H9 (cell line): ENCODE measurements at regions not wholly inside any gene's neighbourhood (a gene's known extent, or its start where the extent isn't known, plus 50 kb on each side); places are given as distances from the start of the nearest gene placed in this dataset.

Experiments
- DNase-seq: peaks from one replicate; pipeline ENCODE4 v3.0.0-alpha.2; 2017
- H2AFZ ChIP-seq: one replicate; pipeline ENCODE4 v1.6.1; 2013; ENCODE audit warnings: mild to moderate bottlenecking, low read length, control low read depth, moderate library complexity
- H2AK5ac ChIP-seq: 2 replicates; pipeline ENCODE4 v1.6.1; 2013; ENCODE audit warnings: low read length, control low read depth, mixed read lengths; ENCODE audit not compliant: insufficient read length
- H2BK120ac ChIP-seq: one replicate; pipeline ENCODE4 v1.6.1; 2013; ENCODE audit warnings: low read depth, mild to moderate bottlenecking, low read length, control low read depth, inconsistent platforms; ENCODE audit not compliant: poor library complexity, severe bottlenecking
- H2BK12ac ChIP-seq: 2 replicates; pipeline ENCODE4 v1.6.1; 2013; ENCODE audit warnings: low read length, control low read depth, mixed read lengths, low read depth; ENCODE audit not compliant: insufficient read length
- H2BK15ac ChIP-seq: 2 replicates; pipeline ENCODE4 v1.6.1; 2013; ENCODE audit warnings: low read depth, low read length, control low read depth
- H2BK20ac ChIP-seq: one replicate; pipeline ENCODE4 v1.6.1; 2013; ENCODE audit warnings: low read depth, mild to moderate bottlenecking, low read length, control low read depth, inconsistent platforms; ENCODE audit not compliant: poor library complexity, severe bottlenecking
- H2BK5ac ChIP-seq: 2 replicates; pipeline ENCODE4 v1.6.1; 2013; ENCODE audit warnings: low read length, control low read depth, mixed read lengths; ENCODE audit not compliant: insufficient read length
- H3K14ac ChIP-seq: 2 replicates; pipeline ENCODE4 v1.6.1; 2013; ENCODE audit warnings: low read length, control low read depth; ENCODE audit not compliant: insufficient read depth
- H3K18ac ChIP-seq: 2 replicates; pipeline ENCODE4 v1.6.1; 2013; ENCODE audit warnings: low read depth, mild to moderate bottlenecking, mixed read lengths, low read length, control low read depth; ENCODE audit not compliant: insufficient read length
- H3K23ac ChIP-seq: 2 replicates; pipeline ENCODE4 v1.6.1; 2013; ENCODE audit warnings: low read length, control low read depth, mixed read lengths, low read depth; ENCODE audit not compliant: insufficient read length
- H3K23me2 ChIP-seq: 2 replicates; pipeline ENCODE4 v1.6.1; 2013; ENCODE audit warnings: low read depth, mild to moderate bottlenecking, mixed read lengths, low read length, control low read depth; ENCODE audit not compliant: insufficient read length, poor library complexity, severe bottlenecking
- H3K27ac ChIP-seq: 2 replicates; pipeline ENCODE4 v1.5.1; 2013; ENCODE audit warnings: low read length, control low read depth, mixed read lengths, low read depth; ENCODE audit not compliant: insufficient read length
- H3K27me3 ChIP-seq: 2 replicates; pipeline ENCODE4 v1.6.1; 2013; ENCODE audit warnings: low read length, control low read depth, inconsistent platforms; ENCODE audit not compliant: insufficient read depth
- H3K4ac ChIP-seq: 2 replicates; pipeline ENCODE4 v1.6.1; 2013; ENCODE audit warnings: low read depth, mild to moderate bottlenecking, control low read depth, inconsistent platforms, low read length, moderate library complexity
- H3K4me1 ChIP-seq: 2 replicates; pipeline ENCODE4 v1.6.1; 2013; ENCODE audit warnings: low read length, control low read depth, inconsistent platforms; ENCODE audit not compliant: insufficient read depth
- H3K4me2 ChIP-seq: 2 replicates; pipeline ENCODE4 v1.6.1; 2013; ENCODE audit warnings: low read length, control low read depth, mixed read lengths; ENCODE audit not compliant: insufficient read length, insufficient read depth
- H3K56ac ChIP-seq: 2 replicates; pipeline ENCODE4 v1.6.1; 2013; ENCODE audit warnings: low read depth, mild to moderate bottlenecking, mixed read lengths, low read length, control low read depth; ENCODE audit not compliant: insufficient read length
- H3K79me1 ChIP-seq: 2 replicates; pipeline ENCODE4 v1.6.1; 2013; ENCODE audit warnings: low read depth, mild to moderate bottlenecking, moderate library complexity, low read length, control low read depth, inconsistent platforms; ENCODE audit not compliant: insufficient read depth, poor library complexity, severe bottlenecking
- H3K79me2 ChIP-seq: 2 replicates; pipeline ENCODE4 v1.6.1; 2013; ENCODE audit warnings: low read length, control low read depth, inconsistent platforms; ENCODE audit not compliant: insufficient read depth
- H3K9ac ChIP-seq: 2 replicates; pipeline ENCODE4 v1.6.1; 2013; ENCODE audit warnings: low read length, control low read depth, mixed read lengths; ENCODE audit not compliant: insufficient read length; ENCODE audit errors: extremely low read depth
- H3K9me3 ChIP-seq: one replicate; pipeline ENCODE4 v1.6.1; 2013; ENCODE audit warnings: low read depth, low read length, inconsistent platforms; ENCODE audit not compliant: control insufficient read depth
- H3T11ph ChIP-seq: one replicate; pipeline ENCODE4 v1.6.1; 2013; ENCODE audit warnings: mild to moderate bottlenecking, low read length, control low read depth, inconsistent platforms
- H4K20me1 ChIP-seq: one replicate; pipeline ENCODE4 v1.6.1; 2013; ENCODE audit not compliant: control insufficient read depth, insufficient read length, insufficient read depth
- H4K5ac ChIP-seq: 2 replicates; pipeline ENCODE4 v1.6.1; 2013; ENCODE audit warnings: low read depth, mild to moderate bottlenecking, mixed read lengths, low read length, control low read depth; ENCODE audit not compliant: insufficient read length
- H4K8ac ChIP-seq: replicated peaks from 2 replicates; pipeline ENCODE4 v1.6.1; 2013; ENCODE audit warnings: low read length, control low read depth, mixed read lengths, low read depth; ENCODE audit not compliant: insufficient read length
- H4K91ac ChIP-seq: 2 replicates; pipeline ENCODE4 v1.6.1; 2013; ENCODE audit warnings: low read depth, mild to moderate bottlenecking, moderate library complexity, mixed read lengths, low read length, control low read depth; ENCODE audit not compliant: insufficient read length
- H3K27ac Mint-ChIP-seq, 3 experiments: 2 replicates in 2 of 3; 3 replicates in 1 of 3; pipeline ENCODE4 v1.8.0; 2020 to 2021; ENCODE audit warnings: mixed read lengths in 3 of 3, mild to moderate bottlenecking in 1 of 3, moderate library complexity in 1 of 3
- H3K27me3 Mint-ChIP-seq: 2 replicates; pipeline ENCODE4 v1.8.0; 2021; ENCODE audit warnings: low read depth, mild to moderate bottlenecking, moderate library complexity, mixed read lengths
- H3K36me3 Mint-ChIP-seq, 3 experiments: 2 replicates in 2 of 3; 3 replicates in 1 of 3; pipeline ENCODE4 v1.8.0; 2020 to 2021; ENCODE audit warnings: low read depth in 3 of 3, mixed read lengths in 3 of 3; ENCODE audit not compliant: insufficient read depth in 1 of 3
- H3K4me1 Mint-ChIP-seq, 2 experiments: 2 replicates each; pipeline ENCODE4 v1.8.0; 2020; ENCODE audit warnings: mixed read lengths in 2 of 2
- H3K4me3 Mint-ChIP-seq, 2 experiments: 2 replicates in 1 of 2; 3 replicates in 1 of 2; pipeline ENCODE4 v1.8.0; 2020 to 2021; ENCODE audit warnings: mild to moderate bottlenecking in 2 of 2, mixed read lengths in 2 of 2, moderate library complexity in 1 of 2
- H3K9me3 Mint-ChIP-seq, 2 experiments: 2 replicates in 1 of 2; 3 replicates in 1 of 2; pipeline ENCODE4 v1.8.0; 2020; ENCODE audit warnings: mild to moderate bottlenecking in 2 of 2, mixed read lengths in 2 of 2, moderate library complexity in 1 of 2
- CTCF ChIP-seq: fragments of 200-600 bp; sonication (generic); conservative IDR thresholded peaks from 3 replicates; pipeline ENCODE4 v1.8.0; 2021; ENCODE audit warnings: antibody characterized with exemption, mild to moderate bottlenecking
- WGBS: extraction: QIAGEN DNeasy Blood & Tissue Kit; methylation state at CpG from one replicate; pipeline ENCODE4 v1.1.7; 2013; ENCODE audit warnings: missing lambda C conversion rate, low lambda C conversion rate, mixed read lengths; ENCODE audit not compliant: insufficient read length; ENCODE audit errors: extremely low coverage; 5-methylcytosine and 5-hydroxymethylcytosine counted together

- Histone ChIP-seq H4K91ac (no peak overlapping the region), H3K23ac (no peak overlapping the region), H3K9ac (no peak overlapping the region), H3K18ac (no peak overlapping the region), H3K14ac (no peak overlapping the region), H2BK12ac (no peak overlapping the region), H3K9me3 (no peaks in the 10 kb centered on the region), H2BK5ac (no peak overlapping the region), H3K23me2 (no peaks in the 10 kb centered on the region), H2BK120ac (no peak overlapping the region), H4K20me1 (no peaks in the 10 kb centered on the region), H3K4me1 (no peaks in the 10 kb centered on the region), H3K79me1 (no peaks in the 10 kb centered on the region), H3K79me2 (no peaks in the 10 kb centered on the region), H3T11ph (no peak overlapping the region), H3K27ac (no peak overlapping the region), H3K56ac (no peak overlapping the region), H2BK20ac (no peak overlapping the region), H2BK15ac (no peak overlapping the region), H3K4ac (no peak overlapping the region), H3K27me3 (no peaks in the 10 kb centered on the region), H4K5ac (no peak overlapping the region), H4K8ac (no peak overlapping the region), H2AK5ac (no peak overlapping the region), H3K4me2 (no peak overlapping the region), H2AFZ (no peak overlapping the region)
- WGBS, result no CpG with 5 or more reads among the region's 5 CpGs
- DNase-seq, result no peak
- Mint-ChIP-seq H3K27me3 (no peaks in the 10 kb centered on the region), H3K36me3 (no peaks in the 10 kb centered on the region), H3K9me3 (no peaks in the 10 kb centered on the region), H3K4me3 (no peak overlapping the region), H3K27ac (no peak overlapping the region; a peak in 1 of 7 replicates), H3K4me1 (no peaks in the 10 kb centered on the region; a peak in 1 of 4 replicates)
- no peak for TF ChIP-seq CTCF
Measured at GRCh38 chr1:219276049-219276738, 102.5 kb downstream of the LYPLAL1 start.
